ENCODE measurements at regions not wholly inside any gene's neighbourhood (a gene's known extent, or its start where the extent isn't known, plus 50 kb on each side); places are given as distances from the start of the nearest gene placed in this dataset.

GRCh38 chr10:33660329-33660728, 325.9 kb upstream of the NRP1 start:
- no peak for TF ChIP-seq CTCF (IDR thresholded peaks at IDR 0.05; ENCODE audit: low read depth, low read length, poor library complexity, severe bottlenecking)
- TF ChIP-seq EZH2phosphoT487 (IDR thresholded peaks at IDR 0.05; ENCODE audit: borderline replicate concordance, low read length): no peak
